ENCODE measurements at regions not wholly inside any gene's neighbourhood (a gene's known extent, or its start where the extent isn't known, plus 50 kb on each side); places are given as distances from the start of the nearest gene placed in this dataset.
"Not testable (repeated sequence)": the region's sequence is repeated elsewhere in the genome, so short reads cannot be mapped to it uniquely, and the experiment has no call there.

DNA sequence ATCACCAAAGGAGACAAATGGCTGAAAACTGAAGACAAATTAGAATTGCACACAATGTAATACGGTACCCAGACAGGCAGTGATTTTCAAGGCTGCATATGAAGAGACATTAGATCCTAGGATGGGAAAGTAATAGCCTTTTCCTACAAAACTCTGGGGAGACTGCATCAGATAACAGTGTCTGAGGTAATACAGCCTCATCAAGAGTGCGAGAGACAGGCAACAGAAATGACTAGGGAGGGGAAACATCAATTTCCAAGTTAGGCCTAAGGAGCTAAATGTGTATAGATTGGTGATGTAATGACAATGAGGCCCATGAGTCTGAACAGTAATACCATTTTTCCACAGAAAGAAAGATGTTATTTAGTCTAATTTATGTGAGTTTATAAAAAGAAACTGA is 200.3 kb downstream of the HTR1B start (continued):
- TF ChIP-seq, protein P1, sequence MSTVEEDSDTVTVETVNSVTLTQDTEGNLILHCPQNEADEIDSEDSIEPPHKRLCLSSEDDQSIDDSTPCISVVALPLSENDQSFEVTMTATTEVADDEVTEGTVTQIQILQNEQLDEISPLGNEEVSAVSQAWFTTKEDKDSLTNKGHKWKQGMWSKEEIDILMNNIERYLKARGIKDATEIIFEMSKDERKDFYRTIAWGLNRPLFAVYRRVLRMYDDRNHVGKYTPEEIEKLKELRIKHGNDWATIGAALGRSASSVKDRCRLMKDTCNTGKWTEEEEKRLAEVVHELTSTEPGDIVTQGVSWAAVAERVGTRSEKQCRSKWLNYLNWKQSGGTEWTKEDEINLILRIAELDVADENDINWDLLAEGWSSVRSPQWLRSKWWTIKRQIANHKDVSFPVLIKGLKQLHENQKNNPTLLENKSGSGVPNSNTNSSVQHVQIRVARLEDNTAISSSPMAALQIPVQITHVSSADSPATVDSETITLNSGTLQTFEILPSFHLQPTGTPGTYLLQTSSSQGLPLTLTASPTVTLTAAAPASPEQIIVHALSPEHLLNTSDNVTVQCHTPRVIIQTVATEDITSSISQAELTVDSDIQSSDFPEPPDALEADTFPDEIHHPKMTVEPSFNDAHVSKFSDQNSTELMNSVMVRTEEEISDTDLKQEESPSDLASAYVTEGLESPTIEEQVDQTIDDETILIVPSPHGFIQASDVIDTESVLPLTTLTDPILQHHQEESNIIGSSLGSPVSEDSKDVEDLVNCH (CRISPR knock-in tag; IDR thresholded peaks at IDR 0.05), result no peak
- TF ChIP-seq ZBTB20 (CRISPR knock-in tag; IDR thresholded peaks at IDR 0.05; ENCODE audit: borderline replicate concordance, low read depth) (no peak), ZNF720 (CRISPR knock-in tag; IDR thresholded peaks at IDR 0.05) (no peak), ATM (IDR thresholded peaks at IDR 0.05; ENCODE audit: borderline replicate concordance) (no peak), PHF8 (CRISPR knock-in tag; IDR thresholded peaks at IDR 0.05) (no peak), CCAR2 (optimal IDR thresholded peaks at IDR 0.05; ENCODE audit: low read depth, low read length) (no peak)

- H3K9ac ChIP-seq (ENCODE audit: insufficient read depth, low read depth, low read length); CTCF ChIA-PET (ENCODE audit: low intra/inter-chr PET ratio, low total read pairs); H2AFZ ChIP-seq (ENCODE audit: low read length); H3K36me3 ChIP-seq (replicated peaks in 1 of 2; ENCODE audit: control insufficient read depth in 1 of 2, insufficient read depth in 2 of 2, low read length in 2 of 2); H3K4me2 ChIP-seq (ENCODE audit: low read depth, low read length); H3K27me3 ChIP-seq (ENCODE audit: control insufficient read depth in 1 of 2, insufficient read depth in 2 of 2, low read length in 2 of 2); H3K79me2 ChIP-seq (ENCODE audit: insufficient read depth, low read length); H3K9me3 ChIP-seq (ENCODE audit: low read length); H3K27ac ChIP-seq (ENCODE audit: extremely low read length, insufficient read depth, low read length); ATAC-seq; in situ Hi-C loops (cut with HindIII; ENCODE audit: extremely low pct_ligation_motif_present, low pct_unique_long_range_greater_than_20kb); H4K20me1 ChIP-seq (ENCODE audit: insufficient read depth, low read length); POLR2A ChIA-PET; BruUV-seq (replicated peaks); intact Hi-C loops (cut with micrococcal nuclease; ENCODE audit: unreplicated experiment); H3K4me3 ChIP-seq (replicated peaks in 1 of 3; ENCODE audit: insufficient read depth in 1 of 3, low read depth in 2 of 3, low read length in 3 of 3); DNase-seq (ENCODE audit: low spot score); FAIRE-seq; H3K4me1 ChIP-seq (ENCODE audit: insufficient read depth, low read length): not testable (repeated sequence)
- WGBS (ENCODE audit: low lambda C conversion rate), result 0% methylated on average over 1 of the region's 7 CpGs
Measured at GRCh38 chr6:77251801-77252200, 211.5 kb downstream of the HTR1B start.

Data from HepG2 (cell line).